GM18861 (cell line): ENCODE measurements at regions not wholly inside any gene's neighbourhood (a gene's known extent, or its start where the extent isn't known, plus 50 kb on each side); places are given as distances from the start of the nearest gene placed in this dataset.

ENCODE experiments used
- ATAC-seq: cut with Tn5 transposase; IDR thresholded peaks from one replicate; pipeline ENCODE4 v1.9.1; 2021; ENCODE audit not compliant: unreplicated experiment

DNA sequence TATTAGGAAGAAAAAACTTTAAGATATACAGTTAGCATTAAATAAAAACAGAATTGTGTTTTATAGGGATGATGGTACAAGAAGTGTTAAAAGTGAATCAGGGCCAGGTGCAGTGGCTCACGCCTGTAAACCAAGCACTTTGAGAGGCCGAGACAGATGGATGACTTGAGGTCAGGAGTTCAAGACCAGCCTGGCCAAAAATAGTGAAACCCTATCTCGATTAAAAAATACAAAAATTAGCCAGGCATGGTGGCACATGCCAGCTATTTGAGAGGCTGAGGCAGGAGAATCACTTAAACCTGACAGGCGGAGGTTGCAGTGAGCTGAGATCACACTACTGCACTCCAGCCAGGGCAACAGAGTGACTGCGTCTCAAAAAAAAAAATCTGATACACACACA lies 282.9 kb upstream of the ATP10B start:
- no peak for ATAC-seq

DNA sequence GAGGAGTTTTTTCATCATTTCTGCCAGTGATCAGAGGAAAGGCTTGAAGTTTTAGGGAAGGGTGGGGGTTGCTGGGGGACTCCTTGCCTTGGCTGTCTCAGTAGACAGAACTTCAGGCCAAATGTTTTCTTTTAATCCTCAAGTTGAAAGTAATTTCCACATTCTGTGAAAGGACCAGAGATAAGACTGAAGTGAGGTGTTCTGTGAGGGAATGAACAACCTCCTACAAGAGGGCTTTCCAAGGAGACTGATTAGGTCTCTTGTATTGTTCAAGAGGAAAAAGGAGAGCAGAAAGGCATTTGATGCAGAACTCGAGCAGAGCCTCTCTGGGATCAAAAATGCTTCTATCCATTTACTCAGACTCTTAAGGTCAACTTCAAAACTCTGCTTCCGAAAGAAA lies 282.1 kb upstream of the ATP10B start:
- ATAC-seq: no peak

DNA sequence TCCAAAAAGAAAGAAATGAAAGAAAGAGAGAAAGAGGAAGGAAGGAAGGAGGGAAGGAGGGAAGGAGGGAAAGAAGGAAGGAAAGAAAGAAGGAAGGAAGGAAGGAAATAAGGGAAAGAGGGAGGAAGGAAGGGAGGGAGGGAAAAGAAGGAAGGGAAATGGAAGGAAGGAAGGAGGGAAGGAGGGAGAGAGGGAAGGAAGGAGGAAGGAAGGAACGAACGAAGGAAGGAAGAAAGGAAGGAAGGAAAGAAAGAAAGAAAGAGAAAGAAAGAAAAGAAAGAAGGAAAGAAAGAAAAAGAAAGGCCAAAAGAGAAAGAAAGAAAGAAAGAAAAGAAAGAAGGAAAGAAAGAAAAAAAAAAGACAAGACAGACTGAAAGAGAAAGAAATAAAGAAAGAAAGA lies 263.9 kb upstream of the ATP10B start:
- ATAC-seq: no peak

DNA sequence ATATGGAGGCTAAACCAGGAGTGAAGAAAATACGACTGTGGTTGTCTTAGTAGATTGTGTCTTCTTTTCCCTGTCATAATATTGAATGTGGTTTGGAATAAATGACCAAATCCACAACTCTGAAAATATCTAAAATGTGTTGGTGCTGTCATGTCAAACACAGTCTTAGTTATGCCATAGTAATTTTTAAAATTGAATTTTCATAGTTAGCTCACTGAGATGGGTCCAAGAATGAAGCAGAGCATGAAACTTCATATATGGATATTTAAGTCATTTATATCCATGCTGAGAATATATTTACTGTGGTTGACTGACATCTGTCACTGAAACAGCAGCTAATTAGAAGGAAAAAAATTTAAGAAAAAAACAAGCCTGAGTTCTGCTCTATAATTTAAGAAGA lies 260.4 kb upstream of the ATP10B start:
- ATAC-seq: no peak

DNA sequence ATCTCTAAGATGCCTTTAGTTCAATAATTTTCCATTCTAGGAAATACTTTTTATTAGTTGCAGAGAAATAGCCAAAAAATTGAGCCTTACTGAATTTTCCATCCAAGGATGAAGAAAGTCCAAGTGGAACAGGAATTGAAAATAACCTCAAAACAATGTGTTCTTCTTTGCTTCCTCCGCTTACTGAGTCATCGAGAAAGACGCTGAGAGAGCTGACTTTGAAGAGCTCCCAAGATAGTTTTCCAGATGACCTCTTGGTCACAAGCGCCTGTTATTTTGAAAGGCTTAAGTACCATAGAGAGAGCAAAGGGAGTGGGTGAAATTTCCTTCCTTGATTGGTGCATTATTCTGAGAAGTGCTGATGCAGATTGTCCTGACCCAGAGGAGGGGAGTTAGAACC lies 253.5 kb upstream of the ATP10B start:
- ATAC-seq: no peak

DNA sequence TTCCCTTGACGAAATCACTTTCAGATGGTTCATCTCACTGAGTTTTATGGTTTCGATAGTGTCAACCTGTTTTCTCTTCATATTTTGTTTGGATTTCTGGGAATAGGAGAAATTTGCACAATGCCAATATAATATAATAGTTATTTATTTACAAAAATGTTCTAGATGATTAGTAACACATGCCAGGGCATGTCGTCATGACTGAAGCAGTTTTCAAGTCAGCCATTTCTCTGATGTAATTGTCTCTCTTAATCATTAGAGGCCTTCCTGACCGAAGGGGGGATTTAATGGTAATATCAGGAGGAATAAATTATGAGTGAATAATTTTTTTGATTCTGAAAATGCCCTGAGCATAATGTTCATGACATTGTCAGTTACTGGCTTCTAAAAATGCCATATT lies 246.5 kb upstream of the ATP10B start:
- ATAC-seq: no peak

DNA sequence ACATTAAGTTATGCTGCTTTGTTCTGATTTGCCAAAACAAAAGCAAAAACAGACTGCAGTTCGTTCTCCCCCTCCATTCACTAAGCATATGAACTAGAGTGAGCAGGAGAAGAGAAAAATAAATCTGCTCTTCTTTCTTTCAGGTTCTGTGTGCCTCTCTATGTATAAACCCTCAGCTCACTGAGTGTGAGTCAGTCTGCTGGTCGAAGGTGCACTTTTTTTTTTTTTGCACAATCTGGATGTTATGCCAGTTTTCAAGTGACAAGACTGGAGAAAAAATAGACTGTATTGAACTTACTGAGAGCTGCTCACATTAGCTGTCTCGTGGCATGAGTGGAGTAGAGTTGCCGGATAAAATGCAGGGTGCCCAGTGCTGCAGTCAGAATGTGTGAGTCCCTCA lies 244.6 kb upstream of the ATP10B start:
- no peak for ATAC-seq

DNA sequence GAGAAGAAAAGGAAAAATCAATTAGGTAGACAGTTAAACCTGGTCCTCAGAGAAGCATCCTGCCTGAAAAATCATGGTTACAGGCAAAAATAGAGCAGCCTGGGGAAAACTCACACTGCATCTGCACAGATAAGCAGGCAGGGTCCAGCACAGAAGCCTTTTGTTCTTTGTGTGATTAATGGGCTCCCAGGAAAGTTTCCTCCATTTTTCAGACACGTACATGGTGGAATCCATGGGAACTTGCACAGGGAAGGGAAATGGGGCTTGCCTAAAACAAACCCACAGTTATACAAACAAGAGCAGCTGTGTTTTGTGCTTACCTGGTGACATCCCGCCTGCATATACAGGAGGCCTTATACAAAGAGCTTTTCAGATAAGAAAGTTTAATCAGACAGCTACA lies 243.9 kb upstream of the ATP10B start:
- ATAC-seq: no peak

DNA sequence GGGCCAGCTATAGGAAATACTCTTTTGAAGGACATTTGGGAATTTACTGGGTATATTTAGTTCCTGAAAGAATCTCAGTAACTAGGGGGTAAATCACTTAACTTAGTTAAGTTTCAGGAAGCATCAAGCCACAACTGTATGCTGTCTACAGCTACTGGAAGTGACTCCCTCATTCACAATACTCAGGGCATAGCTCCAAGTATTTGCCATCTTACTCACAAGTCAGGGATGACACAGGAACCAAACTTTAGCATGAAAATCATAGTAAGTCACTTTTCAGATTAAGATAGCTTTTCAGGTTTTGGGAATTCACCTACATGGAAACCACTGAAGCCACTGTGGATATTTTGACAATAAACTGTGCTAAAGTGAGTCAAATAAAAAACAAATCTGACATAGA lies 242.4 kb upstream of the ATP10B start:
- ATAC-seq: no peak

DNA sequence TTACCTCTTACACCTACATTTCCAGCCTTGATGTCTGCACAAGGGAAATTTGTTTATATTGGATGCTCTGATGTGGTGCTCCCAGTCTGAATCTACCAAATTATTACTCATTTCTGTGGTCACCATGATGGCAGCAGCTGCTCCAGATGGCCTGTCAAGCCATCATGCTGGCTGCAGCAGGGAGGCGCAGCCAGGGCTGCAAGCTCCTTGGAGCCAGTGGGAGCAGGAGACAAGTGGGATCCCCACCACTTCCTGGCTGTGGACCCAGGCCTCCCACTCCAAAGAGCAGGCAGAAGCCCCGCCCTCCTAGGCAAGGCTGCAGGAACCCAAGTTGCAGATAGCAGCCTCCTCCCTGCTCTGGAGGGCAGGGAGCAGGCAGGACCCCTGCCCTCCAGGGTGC lies 241.1 kb upstream of the ATP10B start:
- no peak for ATAC-seq

DNA sequence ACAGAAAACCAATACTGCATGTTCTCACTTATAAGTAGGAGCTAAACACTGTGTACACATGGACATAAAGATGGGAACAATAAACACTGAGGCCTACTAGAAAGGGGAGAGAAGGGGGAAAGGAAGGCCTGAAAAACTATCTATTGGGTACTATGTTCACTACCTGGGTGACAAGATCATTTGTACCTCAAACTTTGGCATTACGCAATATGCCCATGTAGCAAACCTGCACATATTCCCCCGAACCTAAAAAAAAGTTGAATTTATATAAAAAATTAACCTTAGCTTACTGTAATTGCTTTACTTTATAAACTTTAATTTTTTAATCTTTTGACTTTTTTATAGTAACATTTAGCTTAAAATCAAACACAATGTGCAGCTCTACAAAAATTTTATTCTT lies 237.6 kb upstream of the ATP10B start:
- no peak for ATAC-seq

DNA sequence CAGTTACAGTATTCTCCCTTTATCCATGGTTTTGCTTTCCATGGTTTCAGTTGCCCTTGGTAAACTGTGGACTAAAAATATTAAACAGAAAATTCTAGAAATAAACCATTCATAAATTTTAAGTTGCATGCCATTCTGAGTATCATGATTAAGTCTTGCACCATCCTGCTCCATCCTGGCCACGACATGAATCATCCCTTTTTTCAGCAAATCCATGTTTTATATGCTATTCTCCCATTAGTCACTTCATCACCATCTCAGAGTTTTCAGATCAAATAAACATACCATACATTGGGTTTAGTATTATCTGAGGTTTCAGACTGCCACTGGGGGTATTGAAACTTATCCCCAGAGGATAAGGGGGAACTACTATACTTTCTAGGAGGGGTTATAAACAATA lies 234.4 kb upstream of the ATP10B start:
- no peak for ATAC-seq

DNA sequence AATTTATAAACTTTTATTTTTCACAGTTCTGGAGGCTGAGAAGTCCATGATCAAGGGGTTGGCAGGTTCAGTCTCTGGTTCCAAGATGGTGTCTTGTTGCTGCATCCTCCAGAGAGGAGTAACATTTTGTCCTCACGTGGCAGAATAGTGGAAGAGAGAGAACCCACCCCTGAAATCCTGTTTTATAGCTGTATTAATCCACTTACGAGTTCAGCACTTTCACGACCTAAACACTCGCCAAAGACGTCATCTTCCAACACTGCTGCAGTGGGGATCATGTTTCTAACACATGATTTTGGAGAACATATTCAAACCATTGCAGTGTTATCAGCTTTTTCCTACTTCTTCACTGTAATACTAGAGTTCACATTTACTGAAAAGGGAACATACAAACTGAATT lies 233.0 kb upstream of the ATP10B start:
- ATAC-seq: no peak

DNA sequence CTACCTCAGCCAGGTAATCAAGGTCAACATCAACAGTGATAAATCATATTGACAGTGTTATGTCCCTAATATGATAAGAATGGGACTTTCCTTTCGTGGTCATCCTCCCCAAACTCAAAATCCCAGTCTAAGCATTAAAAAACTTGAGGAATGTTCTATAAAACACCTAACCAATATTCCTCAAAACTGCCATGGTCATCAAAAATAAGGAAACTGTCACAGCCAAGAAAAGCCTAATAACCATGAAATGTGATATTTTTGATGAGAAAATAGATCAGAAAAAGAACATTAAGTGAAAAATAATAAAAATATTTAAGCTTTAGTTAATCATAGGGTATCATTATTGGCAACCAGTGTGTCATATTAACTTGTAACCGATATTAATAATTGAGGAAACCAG lies 232.1 kb upstream of the ATP10B start:
- no peak for ATAC-seq

DNA sequence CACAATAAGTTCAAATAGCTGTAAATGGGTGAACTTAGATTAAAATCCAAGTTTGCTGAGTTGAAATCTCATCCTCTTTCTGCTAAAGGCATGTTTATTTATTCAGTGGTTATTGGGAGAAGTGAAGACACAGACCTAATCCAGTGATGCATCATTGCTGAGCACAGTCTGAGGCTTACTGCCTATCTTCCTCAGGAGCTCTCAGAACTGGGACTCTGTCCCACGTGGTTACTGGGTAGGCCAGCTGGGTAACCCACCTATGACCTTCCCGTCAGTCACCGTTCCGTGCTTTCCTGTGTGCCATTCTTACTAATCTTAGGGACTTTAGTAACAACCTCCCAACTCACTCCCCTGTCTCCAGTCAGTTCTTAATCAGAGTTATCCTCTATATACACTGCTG lies 226.8 kb upstream of the ATP10B start:
- no peak for ATAC-seq

DNA sequence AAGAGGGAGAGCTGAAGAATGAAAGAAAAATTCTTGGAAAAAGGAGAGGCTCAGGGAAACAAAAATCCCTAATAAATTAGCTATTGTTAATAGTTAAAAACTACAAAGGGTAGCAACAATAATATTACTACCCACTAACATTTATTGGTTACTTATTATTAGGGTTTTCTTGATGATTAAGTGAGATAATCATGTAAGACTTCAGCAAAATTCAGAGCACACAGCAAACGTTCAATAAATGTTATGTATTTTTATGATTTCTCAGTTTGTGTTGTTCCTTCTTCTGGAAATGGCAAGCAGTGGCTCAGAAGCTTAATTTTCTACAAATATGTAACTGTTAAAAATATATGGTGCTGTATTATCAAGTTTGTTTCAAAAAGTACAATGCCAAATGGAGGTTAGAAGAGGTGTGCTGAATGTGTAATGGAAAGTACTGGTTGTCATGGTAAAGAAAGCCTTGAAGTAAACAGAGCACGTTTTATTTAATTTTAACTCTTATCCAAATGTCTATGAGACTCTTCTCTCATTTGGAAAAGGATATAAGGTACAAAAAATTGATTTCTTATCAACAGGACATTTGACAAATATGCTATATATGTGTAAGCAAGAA lies 226.0 kb upstream of the ATP10B start:
- ATAC-seq: no peak

DNA sequence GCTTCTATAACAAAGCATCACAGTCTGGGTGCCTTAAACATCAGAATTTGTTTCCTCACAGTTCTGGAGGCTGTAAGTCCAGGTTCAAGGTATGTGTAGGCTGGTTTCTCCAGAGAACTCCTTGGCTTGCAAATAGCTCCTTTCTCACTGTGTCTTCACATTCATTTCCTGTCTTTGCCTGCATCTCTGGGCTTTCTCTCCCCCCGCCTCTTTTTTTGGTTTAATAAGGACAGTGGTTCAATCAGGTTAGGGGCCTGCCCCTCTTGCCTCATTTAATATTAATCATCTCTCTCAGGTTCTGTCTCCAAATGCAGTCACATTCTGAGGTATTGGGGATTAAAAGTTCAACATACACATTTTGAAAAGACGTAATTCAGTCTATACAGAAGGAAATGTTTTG lies 225.5 kb upstream of the ATP10B start:
- no peak for ATAC-seq

DNA sequence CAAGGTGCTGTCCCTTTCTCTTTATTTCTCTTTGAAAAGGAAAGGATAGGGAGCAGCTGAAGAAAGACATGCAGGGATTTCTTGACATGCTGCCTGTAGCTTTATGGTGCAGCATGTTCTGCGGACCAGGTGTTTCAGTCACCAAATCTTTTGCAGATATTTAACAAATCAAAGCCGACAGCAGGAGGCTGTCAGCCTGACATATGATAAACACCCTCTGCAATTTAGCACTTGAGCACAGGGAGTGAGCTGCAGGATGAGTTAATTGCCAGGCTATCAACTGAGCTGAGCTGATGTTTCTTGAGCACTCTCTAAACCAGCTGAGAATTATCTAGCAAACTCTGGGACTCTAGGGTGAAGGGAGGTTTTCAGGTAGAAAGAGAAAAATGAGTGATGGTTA lies 212.8 kb upstream of the ATP10B start:
- ATAC-seq: no peak

DNA sequence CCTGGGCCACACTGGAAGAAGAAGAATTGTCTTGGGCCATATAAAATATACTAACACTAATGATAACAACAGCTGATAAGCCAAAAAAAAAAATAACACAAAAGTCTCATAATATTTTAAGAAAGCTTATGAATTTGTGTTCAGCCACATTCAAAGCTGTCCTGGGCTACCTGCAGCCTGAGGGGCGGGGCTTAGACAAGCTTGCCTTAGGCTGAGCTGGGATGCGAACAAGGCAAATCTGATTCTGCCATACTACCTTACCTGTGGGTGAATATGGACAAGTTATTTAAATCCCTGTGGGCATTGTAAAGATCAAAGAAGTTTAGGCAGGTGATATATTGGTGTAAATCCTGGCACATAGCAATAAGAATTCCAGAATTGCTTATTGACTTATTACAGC lies 212.3 kb upstream of the ATP10B start:
- no peak for ATAC-seq

DNA sequence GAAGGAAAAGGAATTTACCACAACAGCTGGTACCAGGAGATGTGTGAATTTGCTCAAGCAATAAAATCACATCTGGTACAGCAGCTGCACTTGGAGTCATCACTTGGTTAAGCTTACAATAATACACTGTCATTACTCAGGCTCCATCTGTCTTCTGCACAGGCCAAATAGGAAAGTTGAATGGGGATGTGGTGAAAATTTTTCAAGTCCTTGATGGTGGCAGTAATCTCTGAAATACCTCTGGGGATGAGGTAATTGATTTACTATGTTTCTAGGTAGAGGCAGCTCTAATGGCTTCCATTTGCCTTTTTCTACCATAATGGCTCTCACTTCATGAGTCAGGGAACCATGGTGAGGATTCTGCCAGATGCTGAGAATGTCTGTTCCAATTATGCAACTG lies 206.8 kb upstream of the ATP10B start:
- ATAC-seq: no peak

DNA sequence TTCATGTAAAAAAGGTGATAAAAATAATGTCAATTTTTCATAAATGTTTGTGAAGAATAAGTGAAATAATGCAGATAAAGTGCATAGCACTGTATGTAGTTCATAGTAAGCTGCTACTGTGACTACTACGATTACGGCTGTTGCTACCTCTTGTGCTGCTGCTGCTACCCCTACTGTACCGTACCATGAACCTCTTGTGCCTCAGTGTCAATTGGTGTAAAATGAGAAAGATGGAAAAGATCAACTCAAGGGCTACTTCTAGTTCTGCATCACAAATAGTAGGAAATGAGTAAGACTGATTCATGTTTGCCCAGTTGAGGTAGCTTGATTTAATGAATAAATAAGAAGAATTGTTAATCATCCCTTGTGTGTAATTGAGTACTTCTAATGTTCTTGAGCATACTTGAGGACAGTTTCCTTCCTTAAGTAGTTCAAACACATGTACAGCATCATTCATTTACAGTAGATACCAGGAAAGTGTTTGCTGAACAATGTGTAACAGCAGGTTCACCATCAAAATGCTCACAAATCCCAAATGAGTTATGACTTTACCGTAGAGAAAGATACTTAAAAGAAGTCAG lies 200.0 kb upstream of the ATP10B start:
- ATAC-seq: no peak

DNA sequence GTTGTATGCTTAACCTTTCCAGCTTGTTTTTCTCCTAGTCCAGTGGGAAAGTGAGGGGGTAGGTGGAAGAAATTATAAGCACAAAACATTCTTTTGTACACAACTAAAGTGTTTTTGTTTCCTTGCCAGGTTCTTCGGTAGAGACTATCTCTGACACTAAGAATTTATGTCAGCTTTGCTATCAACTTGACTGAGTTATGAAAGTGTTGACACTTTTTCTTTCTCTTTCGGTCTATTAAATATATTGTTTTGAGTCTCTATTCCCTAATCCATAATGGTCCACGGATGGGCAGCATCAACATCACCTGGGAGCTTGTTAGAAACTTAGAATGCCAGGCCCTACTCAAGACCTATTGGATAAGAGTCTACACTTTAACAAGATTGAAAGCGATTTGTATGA lies 195.0 kb upstream of the ATP10B start:
- no peak for ATAC-seq

DNA sequence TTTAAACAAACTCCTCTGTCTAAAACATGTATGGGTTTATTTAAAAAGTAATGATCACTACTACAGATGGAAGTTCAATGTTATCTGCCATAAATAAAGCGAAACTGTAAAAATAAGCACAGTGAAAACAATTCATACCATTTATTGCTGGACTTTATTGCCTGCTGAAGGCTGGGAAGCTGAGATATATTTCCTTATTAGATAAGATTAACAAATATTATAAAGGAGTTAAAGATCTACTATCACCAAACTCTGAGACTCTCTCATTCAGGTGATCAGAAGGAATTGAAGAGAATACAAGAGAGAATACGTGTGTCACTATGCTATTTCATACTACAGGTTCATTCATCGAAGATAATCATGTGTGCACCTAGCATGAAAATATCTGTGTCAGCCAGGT lies 190.9 kb upstream of the ATP10B start:
- ATAC-seq: no peak

DNA sequence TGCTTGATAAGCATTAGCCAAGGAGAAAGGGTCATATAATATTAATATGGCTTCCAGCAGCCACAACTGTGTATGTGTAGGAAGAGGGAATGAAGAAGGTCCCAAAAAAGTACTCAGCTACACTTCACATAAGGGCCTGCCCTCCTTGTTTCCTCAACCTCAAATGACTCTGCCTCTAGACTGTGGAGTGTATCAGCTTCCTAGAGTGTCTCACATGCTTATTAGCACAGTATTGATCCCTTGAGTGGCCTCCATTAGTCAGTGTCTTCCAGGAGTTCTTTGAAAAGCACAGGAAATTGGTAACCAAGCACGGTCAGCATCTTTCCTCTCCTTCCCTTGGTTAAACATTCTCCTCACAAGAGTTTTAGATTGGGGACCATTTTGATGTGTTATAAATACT lies 190.4 kb upstream of the ATP10B start:
- no peak for ATAC-seq
